SK-N-SH (cell line): ENCODE measurements at regions not wholly inside any gene's neighbourhood (a gene's known extent, or its start where the extent isn't known, plus 50 kb on each side); places are given as distances from the start of the nearest gene placed in this dataset.

ENCODE experiments used
- CTCF ChIA-PET: fragments of 300-600, 350-600 bp; formaldehyde crosslinking; extraction: SDS; loops from one replicate; lab custom pipeline; 2021; lab: Yijun Ruan, JAX
- POLR2A ChIA-PET: fragments of 350-600 bp; sonication (Branson Sonifier 250); formaldehyde crosslinking; extraction: SDS; loops from one replicate; lab custom pipeline; 2020; ENCODE audit warnings: antibody characterized with exemption, inconsistent platforms; lab: Yijun Ruan, JAX
- DNase-seq: peaks from one replicate; pipeline ENCODE4 v3.0.0; 2012
- H2AFZ ChIP-seq: fragments of 200-600 bp; sonication (generic); 2 replicates; pipeline ENCODE4 v1.8.1; 2016; ENCODE audit warnings: antibody characterized with exemption, mild to moderate bottlenecking, low read depth
- H3F3A ChIP-seq: fragments of 200-600 bp; sonication (generic); replicated peaks from 2 replicates; pipeline ENCODE3; 2016; ENCODE audit warnings: antibody characterized with exemption, mild to moderate bottlenecking; ENCODE audit not compliant: insufficient read depth
- H3K27ac ChIP-seq, 2 experiments: fragments of 200-500 bp in 1 of 2; fragments of 200-600 bp in 1 of 2; sonication (Bioruptor generic) in 1 of 2; sonication (generic), shearing (Covaris generic) in 1 of 2; 2 replicates each; pipeline versions ENCODE4 v1.5.1 to v1.6.1; 2014 to 2016; ENCODE audit warnings: low read depth in 2 of 2, inconsistent platforms in 1 of 2, low read length in 1 of 2, mild to moderate bottlenecking in 1 of 2, mixed read lengths in 1 of 2
- H3K27me3 ChIP-seq: fragments of 200-600 bp; sonication (generic), shearing (Covaris generic); 2 replicates; pipeline ENCODE4 v1.6.1; 2016; ENCODE audit warnings: mixed run types; ENCODE audit not compliant: insufficient read depth
- H3K36me3 ChIP-seq, 2 experiments: fragments of 200-500 bp in 1 of 2; fragments of 200-600 bp in 1 of 2; sonication (Bioruptor generic) in 1 of 2; sonication (generic) in 1 of 2; replicated peaks in 1 of 2; 2 replicates each; pipeline versions ENCODE3 to v1.5.1; 2014 to 2016; ENCODE audit warnings: low read length in 1 of 2, mild to moderate bottlenecking in 1 of 2; ENCODE audit not compliant: insufficient read depth in 2 of 2, control insufficient read depth in 1 of 2
- H3K4me1 ChIP-seq, 2 experiments: fragments of 200-500 bp in 1 of 2; fragments of 200-600 bp in 1 of 2; sonication (Bioruptor generic) in 1 of 2; sonication (generic), shearing (Covaris generic) in 1 of 2; 2 replicates each; pipeline versions ENCODE4 v1.5.1 to v1.6.1; 2014 to 2016; ENCODE audit warnings: low read depth in 1 of 2, low read length in 1 of 2, mixed run types in 1 of 2; ENCODE audit not compliant: insufficient read depth in 2 of 2, control insufficient read depth in 1 of 2
- H3K4me2 ChIP-seq: fragments of 200-600 bp; sonication (generic), shearing (Covaris generic); 2 replicates; pipeline ENCODE4 v1.6.1; 2017; ENCODE audit warnings: mixed run types
- H3K4me3 ChIP-seq, 2 experiments: fragments of 200-500 bp in 1 of 2; fragments of 200-600 bp in 1 of 2; sonication (Bioruptor generic) in 1 of 2; sonication (generic), shearing (Covaris generic) in 1 of 2; 2 replicates each; pipeline versions ENCODE4 v1.5.1 to v1.8.1; 2014 to 2016; ENCODE audit warnings: low read depth in 2 of 2, inconsistent platforms in 1 of 2, low read length in 1 of 2, mild to moderate bottlenecking in 1 of 2, mixed read lengths in 1 of 2, moderate library complexity in 1 of 2
- H3K79me2 ChIP-seq: fragments of 200-600 bp; sonication (generic); 2 replicates; pipeline ENCODE4 v1.8.1; 2017; ENCODE audit warnings: mild to moderate bottlenecking; ENCODE audit not compliant: insufficient read depth
- H3K9ac ChIP-seq: fragments of 200-600 bp; sonication (generic); 2 replicates; pipeline ENCODE4 v1.6.1; 2017; ENCODE audit warnings: mixed run types
- H3K9me2 ChIP-seq: fragments of 200-600 bp; sonication (generic); 2 replicates; pipeline ENCODE4 v1.6.1; 2017; ENCODE audit warnings: mixed run types
- H3K9me3 ChIP-seq: fragments of 200-600 bp; sonication (generic); 2 replicates; pipeline ENCODE4 v1.6.1; 2017; ENCODE audit warnings: mixed run types, mild to moderate bottlenecking, moderate library complexity
- H4K20me1 ChIP-seq: fragments of 200-600 bp; sonication (generic); 2 replicates; pipeline ENCODE4 v1.6.1; 2017; ENCODE audit warnings: mild to moderate bottlenecking, mixed run types; ENCODE audit not compliant: insufficient read depth
- CHD2 ChIP-seq: fragments of 150-350 bp; IDR thresholded peaks from 2 replicates; pipeline ENCODE4 v1.6.1; 2018; ENCODE audit warnings: low read length; ENCODE audit not compliant: partially characterized antibody
- EP300 ChIP-seq, 2 experiments: IDR thresholded peaks; 2 replicates each; pipeline versions ENCODE4 v1.4.0 to v1.6.1; 2012; ENCODE audit warnings: borderline replicate concordance in 1 of 2, low read depth in 1 of 2, low read length in 1 of 2
- EZH2phosphoT487 ChIP-seq: fragments of 200-600 bp; sonication (generic); IDR thresholded peaks from 2 replicates; pipeline ENCODE4 v1.6.1; 2017; ENCODE audit warnings: low read depth, mixed run types, mild to moderate bottlenecking, antibody characterized with exemption, moderate library complexity, borderline replicate concordance
- FOSL2 ChIP-seq: IDR thresholded peaks from 2 replicates; pipeline ENCODE4 v1.4.0; 2012; ENCODE audit warnings: low read depth, mild to moderate bottlenecking, moderate library complexity, borderline replicate concordance
- FOXJ3 ChIP-seq: sonication (generic); formaldehyde crosslinking; IDR thresholded peaks from 2 replicates; pipeline ENCODE4 v1.5.1; 2020; ENCODE audit warnings: mild to moderate bottlenecking, missing genetic modification reagents
- GABPA ChIP-seq: IDR thresholded peaks from 2 replicates; pipeline ENCODE4 v1.4.0; 2012; ENCODE audit warnings: low read depth, mild to moderate bottlenecking
- MXI1 ChIP-seq: IDR thresholded peaks from 2 replicates; pipeline ENCODE4 v1.6.1; 2012; ENCODE audit warnings: mild to moderate bottlenecking, low read depth, low read length, improper control_type of control experiment
- NFIC ChIP-seq: IDR thresholded peaks from 2 replicates; pipeline ENCODE4 v1.4.0; 2012; ENCODE audit warnings: borderline replicate concordance
- NRF1 ChIP-seq: IDR thresholded peaks from 2 replicates; pipeline ENCODE4 v1.6.1; 2012; ENCODE audit warnings: low read depth, mild to moderate bottlenecking, low read length
- RAD21 ChIP-seq: IDR thresholded peaks from 2 replicates; pipeline ENCODE4 v1.6.1; 2012; ENCODE audit warnings: mild to moderate bottlenecking, low read length
- RCOR1 ChIP-seq: fragments of 150-350 bp; IDR thresholded peaks from 2 replicates; pipeline ENCODE4 v1.6.1; 2017; ENCODE audit warnings: antibody characterized with exemption, low read length
- SIN3A ChIP-seq: IDR thresholded peaks from 2 replicates; pipeline ENCODE4 v1.6.1; 2012; ENCODE audit warnings: low read depth, mild to moderate bottlenecking, low read length, moderate library complexity, borderline replicate concordance
- SMC3 ChIP-seq: IDR thresholded peaks from 2 replicates; pipeline ENCODE4 v1.6.1; 2012; ENCODE audit warnings: low read depth, low read length, improper control_type of control experiment
- TAF1 ChIP-seq: IDR thresholded peaks from 2 replicates; pipeline ENCODE4 v1.6.1; 2012; ENCODE audit warnings: low read depth, mild to moderate bottlenecking, low read length, moderate library complexity, borderline replicate concordance
- USF1 ChIP-seq: IDR thresholded peaks from 2 replicates; pipeline ENCODE4 v1.4.0; 2012; ENCODE audit warnings: low read depth, borderline replicate concordance
- YY1 ChIP-seq: IDR thresholded peaks from 2 replicates; pipeline ENCODE4 v1.4.0; 2012; ENCODE audit warnings: low read depth, mild to moderate bottlenecking
- ZBTB33 ChIP-seq: IDR thresholded peaks from 2 replicates; pipeline ENCODE4 v1.4.0; 2012; ENCODE audit warnings: low read depth, borderline replicate concordance
- WGBS: methylation state at CpG from one replicate; pipeline ENCODE4 v1.1.6; 2017; ENCODE audit warnings: low lambda C conversion rate; 5-methylcytosine and 5-hydroxymethylcytosine counted together
- TF ChIP-seq, protein P1 (sequence below): IDR thresholded peaks from 2 replicates; pipeline ENCODE4 v1.4.0; 2012; ENCODE audit warnings: low read depth
- TF ChIP-seq, protein P2 (sequence below): fragments of 150-350 bp; IDR thresholded peaks from 2 replicates; pipeline ENCODE4 v1.6.1; 2016; ENCODE audit warnings: mild to moderate bottlenecking, low read depth, low read length
- TF ChIP-seq, protein P3 (sequence below): IDR thresholded peaks from 2 replicates; pipeline ENCODE4; 2012

- no peak overlapping the region for H3K4me3 ChIP-seq
- ChIA-PET POLR2A (no interaction called here), CTCF (no interaction called here)
Measured at GRCh38 chr3:6264906-6265305, 596.0 kb upstream of the GRM7 start.

GRCh38 chr3:6266135-6266534 is 594.8 kb upstream of the GRM7 start:
- WGBS: 2% methylated on average over 5 of the region's 5 CpGs
- Histone ChIP-seq H3K9me3 (no peaks in the 10 kb centered on the region; the same call in 1 of the 2 replicates), H3F3A (no peaks in the 10 kb centered on the region), H3K27ac (no peak overlapping the region), H3K9ac (no peak overlapping the region), H3K36me3 (no peaks in the 10 kb centered on the region), H2AFZ (no peak overlapping the region), H3K4me3 (no peak overlapping the region), H3K27me3 (no peaks in the 10 kb centered on the region), H3K4me1 (no peaks in the 10 kb centered on the region), H3K9me2 (no peaks in the 10 kb centered on the region), H3K79me2 (no peaks in the 10 kb centered on the region), H4K20me1 (no peaks in the 10 kb centered on the region), H3K4me2 (no peak overlapping the region)
- DNase-seq: no peak
- ChIA-PET CTCF (no interaction called here), POLR2A (no interaction called here)
- TF ChIP-seq FOSL2 (no peak), YY1 (no peak), TAF1 (no peak), GABPA (no peak), ZBTB33 (no peak), RAD21 (no peak), EP300 (IDR thresholded peaks at IDR 0.05; ENCODE audit: borderline replicate concordance in 1 of 2, low read depth in 1 of 2, low read length in 1 of 2) (no peak), SIN3A (no peak), FOXJ3 (CRISPR knock-in tag) (no peak), MXI1 (no peak), NFIC (no peak), SMC3 (no peak), EZH2phosphoT487 (no peak), NRF1 (no peak), CHD2 (no peak)
- TF ChIP-seq, protein P1, sequence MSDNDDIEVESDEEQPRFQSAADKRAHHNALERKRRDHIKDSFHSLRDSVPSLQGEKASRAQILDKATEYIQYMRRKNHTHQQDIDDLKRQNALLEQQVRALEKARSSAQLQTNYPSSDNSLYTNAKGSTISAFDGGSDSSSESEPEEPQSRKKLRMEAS: no peak
- TF ChIP-seq, protein P2, sequence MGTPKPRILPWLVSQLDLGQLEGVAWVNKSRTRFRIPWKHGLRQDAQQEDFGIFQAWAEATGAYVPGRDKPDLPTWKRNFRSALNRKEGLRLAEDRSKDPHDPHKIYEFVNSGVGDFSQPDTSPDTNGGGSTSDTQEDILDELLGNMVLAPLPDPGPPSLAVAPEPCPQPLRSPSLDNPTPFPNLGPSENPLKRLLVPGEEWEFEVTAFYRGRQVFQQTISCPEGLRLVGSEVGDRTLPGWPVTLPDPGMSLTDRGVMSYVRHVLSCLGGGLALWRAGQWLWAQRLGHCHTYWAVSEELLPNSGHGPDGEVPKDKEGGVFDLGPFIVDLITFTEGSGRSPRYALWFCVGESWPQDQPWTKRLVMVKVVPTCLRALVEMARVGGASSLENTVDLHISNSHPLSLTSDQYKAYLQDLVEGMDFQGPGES: no peak

More at GRCh38 chr3:6264906-6265305, 596.0 kb upstream of the GRM7 start:
- no peaks in the 10 kb centered on the region for H3K79me2 ChIP-seq
- no peaks in the 10 kb centered on the region for H3K4me1 ChIP-seq
- no peak overlapping the region for H3K9ac ChIP-seq
- no peaks in the 10 kb centered on the region for H4K20me1 ChIP-seq
- H3K27me3 ChIP-seq: no peaks in the 10 kb centered on the region
- no peaks in the 10 kb centered on the region for H3K9me2 ChIP-seq
- WGBS: 0% methylated on average over 1 of the region's 1 CpG
- DNase-seq: no peak
- no peak overlapping the region for H3K27ac ChIP-seq
- H3K9me3 ChIP-seq: no peaks in the 10 kb centered on the region; the same call in 1 of the 2 replicates
- no peak for TF ChIP-seq RCOR1
- TF ChIP-seq SMC3: no peak
- TF ChIP-seq, protein P1: no peak
- TF ChIP-seq, protein P3, sequence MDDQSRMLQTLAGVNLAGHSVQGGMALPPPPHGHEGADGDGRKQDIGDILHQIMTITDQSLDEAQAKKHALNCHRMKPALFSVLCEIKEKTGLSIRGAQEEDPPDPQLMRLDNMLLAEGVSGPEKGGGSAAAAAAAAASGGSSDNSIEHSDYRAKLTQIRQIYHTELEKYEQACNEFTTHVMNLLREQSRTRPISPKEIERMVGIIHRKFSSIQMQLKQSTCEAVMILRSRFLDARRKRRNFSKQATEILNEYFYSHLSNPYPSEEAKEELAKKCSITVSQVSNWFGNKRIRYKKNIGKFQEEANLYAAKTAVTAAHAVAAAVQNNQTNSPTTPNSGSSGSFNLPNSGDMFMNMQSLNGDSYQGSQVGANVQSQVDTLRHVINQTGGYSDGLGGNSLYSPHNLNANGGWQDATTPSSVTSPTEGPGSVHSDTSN: no peak
- no peak for TF ChIP-seq YY1
- TF ChIP-seq SIN3A: no peak
- no peak for TF ChIP-seq FOSL2
- no peak for TF ChIP-seq TAF1
- TF ChIP-seq USF1: no peak
- TF ChIP-seq, all 33 proteins: peak for 0
- no peaks in the 10 kb centered on the region for H3F3A ChIP-seq
- H2AFZ ChIP-seq: no peak overlapping the region
- no peaks in the 10 kb centered on the region for H3K36me3 ChIP-seq
- no peak overlapping the region for H3K4me2 ChIP-seq
